HepG2 (cell line): ENCODE measurements at regions not wholly inside any gene's neighbourhood (a gene's known extent, or its start where the extent isn't known, plus 50 kb on each side); places are given as distances from the start of the nearest gene placed in this dataset.

Source experiments
- ATAC-seq: fragments of 200-7000 bp; cut with Tn5 transposase; 3 replicates; pipeline ENCODE4 v1.9.1; 2020; ENCODE audit warnings: mild to moderate bottlenecking, moderate library complexity
- BruUV-seq: library from RNA; stranded (reverse); fragments of 400-500 nt; replicated peaks from 2 replicates; lab custom pipeline; 2021; lab: Mats Ljungman, UMichigan
- CTCF ChIA-PET: fragments of 300-600 bp; formaldehyde crosslinking; extraction: SDS; loops from one replicate; lab custom pipeline; 2021; ENCODE audit warnings: low total read pairs, inconsistent platforms, low intra/inter-chr PET ratio; lab: Yijun Ruan, JAX
- POLR2A ChIA-PET: fragments of 350-600 bp; sonication (Branson Sonifier 250); formaldehyde crosslinking; loops from one replicate; lab custom pipeline; 2020; ENCODE audit warnings: antibody characterized with exemption, inconsistent platforms; lab: Yijun Ruan, JAX
- DNase-seq: peaks from one replicate; pipeline ENCODE4 v3.0.0-alpha.2; 2015; ENCODE audit warnings: low spot score
- FAIRE-seq: peaks from 3 replicates; lab custom pipeline; 2011; peaks lifted over from hg19 to GRCh38; lab: Jason Lieb, UNC
- H2AFZ ChIP-seq: one replicate; pipeline ENCODE4 v1.6.1; 2011; ENCODE audit warnings: low read length, inconsistent platforms
- H3K27ac ChIP-seq: fragments of 300-600 bp; 3 replicates; pipeline ENCODE4 v1.8.0; 2011; ENCODE audit warnings: mixed run types, mild to moderate bottlenecking, mixed read lengths, low read length, inconsistent platforms; ENCODE audit not compliant: insufficient read depth; ENCODE audit errors: extremely low read length
- H3K27me3 ChIP-seq, 2 experiments: fragments of 200-600 bp in 1 of 2; 2 replicates in 1 of 2; 3 replicates in 1 of 2; pipeline versions ENCODE4 v1.6.0 to v1.8.0; 2011; ENCODE audit warnings: low read length in 2 of 2, mild to moderate bottlenecking in 2 of 2, moderate library complexity in 2 of 2, inconsistent platforms in 1 of 2; ENCODE audit not compliant: insufficient read depth in 2 of 2, control insufficient read depth in 1 of 2
- H3K36me3 ChIP-seq, 2 experiments: fragments of 200-600 bp in 1 of 2; replicated peaks in 1 of 2; 2 replicates in 1 of 2; 3 replicates in 1 of 2; pipeline versions ENCODE4 v1.5.1 to v1.8.0; 2011; ENCODE audit warnings: low read length in 2 of 2, inconsistent platforms in 1 of 2; ENCODE audit not compliant: insufficient read depth in 2 of 2, control insufficient read depth in 1 of 2
- H3K4me1 ChIP-seq: 2 replicates; pipeline ENCODE4 v1.5.1; 2012; ENCODE audit warnings: low read length, inconsistent platforms; ENCODE audit not compliant: insufficient read depth
- H3K4me2 ChIP-seq: 2 replicates; pipeline ENCODE4 v1.6.0; 2011; ENCODE audit warnings: low read depth, low read length, inconsistent platforms
- H3K4me3 ChIP-seq, 3 experiments: fragments of 200-600 bp in 1 of 3; sonication (generic), shearing (Covaris generic) in 1 of 3; replicated peaks in 1 of 3; 2 replicates each; pipeline ENCODE4 v1.5.1; 2011 to 2016; ENCODE audit warnings: low read length in 3 of 3, inconsistent platforms in 2 of 3, low read depth in 2 of 3, mild to moderate bottlenecking in 2 of 3, control low read depth in 1 of 3, mixed read lengths in 1 of 3; ENCODE audit not compliant: insufficient read depth in 1 of 3
- H3K79me2 ChIP-seq: one replicate; pipeline ENCODE4 v1.6.1; 2011; ENCODE audit warnings: low read length, inconsistent platforms; ENCODE audit not compliant: insufficient read depth
- H3K9ac ChIP-seq: 2 replicates; pipeline ENCODE4 v1.6.0; 2011; ENCODE audit warnings: mild to moderate bottlenecking, low read depth, low read length, inconsistent platforms; ENCODE audit not compliant: insufficient read depth
- H3K9me3 ChIP-seq: 2 replicates; pipeline ENCODE4 v1.5.1; 2012; ENCODE audit warnings: mild to moderate bottlenecking, low read length
- H4K20me1 ChIP-seq: 2 replicates; pipeline ENCODE4 v1.6.0; 2011; ENCODE audit warnings: inconsistent platforms, mild to moderate bottlenecking, low read length, moderate library complexity; ENCODE audit not compliant: insufficient read depth
- FOXC1 ChIP-seq: sonication (generic); formaldehyde crosslinking; IDR thresholded peaks from 2 replicates; pipeline ENCODE4 v1.8.0; 2022; ENCODE audit warnings: mild to moderate bottlenecking, missing genetic modification reagents, borderline replicate concordance
- HCFC1 ChIP-seq: fragments of 150-350 bp; IDR thresholded peaks from 2 replicates; pipeline ENCODE4 v1.6.1; 2014; ENCODE audit warnings: low read depth, low read length
- RARG ChIP-seq: sonication (generic); formaldehyde crosslinking; IDR thresholded peaks from 2 replicates; pipeline ENCODE4 v1.4.0; 2020; ENCODE audit warnings: low read depth, mild to moderate bottlenecking, missing genetic modification reagents
- SMARCC2 ChIP-seq: fragments of 450-650 bp; IDR thresholded peaks from 2 replicates; pipeline ENCODE4 v1.6.1; 2017; ENCODE audit warnings: antibody characterized with exemption, mild to moderate bottlenecking
- SOX13 ChIP-seq, 3 experiments: fragments of 450-650 bp in 1 of 3; sonication (generic) in 1 of 3; formaldehyde crosslinking in 1 of 3; IDR thresholded peaks in 2 of 3; conservative IDR thresholded peaks in 1 of 3; 2 replicates each; pipeline versions ENCODE4 v1.5.0 to v1.6.1; 2016 to 2020; ENCODE audit warnings: antibody characterized with exemption in 1 of 3, mild to moderate bottlenecking in 1 of 3, missing compliant biosample characterization in 1 of 3, missing genetic modification reagents in 1 of 3, moderate library complexity in 1 of 3
- THAP11 ChIP-seq: IDR thresholded peaks from 2 replicates; pipeline ENCODE4 v1.6.1; 2016; ENCODE audit warnings: missing biosample characterization, missing genetic modification reagents
- TRIM22 ChIP-seq: fragments of 450-650 bp; IDR thresholded peaks from 2 replicates; pipeline ENCODE4 v1.6.1; 2017
- ZNF841 ChIP-seq: sonication (generic); formaldehyde crosslinking; IDR thresholded peaks from 2 replicates; pipeline ENCODE4 v1.8.1; 2023; ENCODE audit warnings: missing genetic modification reagents, borderline replicate concordance
- WGBS: methylation state at CpG from one replicate; pipeline ENCODE4 v1.1.6; 2017; ENCODE audit warnings: low lambda C conversion rate; 5-methylcytosine and 5-hydroxymethylcytosine counted together
- in situ Hi-C: cut with HindIII; loops from 2 replicates; pipeline ENCODE4 v1.10.0; 2017; ENCODE audit warnings: low pct_unique_long_range_greater_than_20kb; ENCODE audit not compliant: extremely low pct_ligation_motif_present
- intact Hi-C: fragments of 100-400 bp; cut with micrococcal nuclease; formaldehyde crosslinking; loops from one replicate; pipeline ENCODE4 v1.10.0; 2022; ENCODE audit not compliant: unreplicated experiment
- TF ChIP-seq, protein P1 (sequence below): sonication (generic); formaldehyde crosslinking; IDR thresholded peaks from 2 replicates; pipeline ENCODE4 v1.5.0; 2020; ENCODE audit warnings: missing genetic modification reagents
- TF ChIP-seq, protein P2 (sequence below): sonication (generic); formaldehyde crosslinking; IDR thresholded peaks from 2 replicates; pipeline ENCODE4 v1.8.0; 2023; ENCODE audit warnings: mild to moderate bottlenecking, missing genetic modification reagents
- TF ChIP-seq, protein P3 (sequence below): sonication (generic); formaldehyde crosslinking; IDR thresholded peaks from 2 replicates; pipeline ENCODE4 v1.4.0; 2020; ENCODE audit warnings: missing genetic modification reagents

- intact Hi-C loops = no loop called here
- CTCF ChIA-PET = no interaction called here
These were observed 209.3 kb downstream of the CRPPA start for GRCh38 chr7:16212032-16212431.

GRCh38 chr7:16211402-16211925, 209.9 kb downstream of the CRPPA start:
- CTCF ChIA-PET = no interaction called here
- H3K4me1 ChIP-seq = no peaks in the 10 kb centered on the region
- no peak overlapping the region for H3K4me3 ChIP-seq
- H3K4me2 ChIP-seq = no peak overlapping the region
- in situ Hi-C loops (no loop called here), intact Hi-C loops (no loop called here)
- BruUV-seq = no TSS peak
- DNase-seq (no peak), FAIRE-seq (no peak), ATAC-seq (no peak)
- H3K9me3 ChIP-seq = no peaks in the 10 kb centered on the region
- no peaks in the 10 kb centered on the region for H3K79me2 ChIP-seq
- POLR2A ChIA-PET = no interaction called here
- no peaks in the 10 kb centered on the region for H4K20me1 ChIP-seq
- H3K27ac ChIP-seq = no peak overlapping the region
- no peaks in the 10 kb centered on the region for H3K27me3 ChIP-seq
- H3K36me3 ChIP-seq = no peaks in the 10 kb centered on the region
- TF ChIP-seq ZNF841 (CRISPR knock-in tag) (no peak), HCFC1 (no peak), SMARCC2 (no peak), SOX13 (IDR thresholded peaks at IDR 0.05) (no peak), SOX13 (CRISPR knock-in tag; conservative IDR thresholded peaks at IDR 0.05 in 1 of 2, IDR thresholded peaks at IDR 0.05 in 1 of 2) (no peak), TRIM22 (no peak), RARG (CRISPR knock-in tag) (no peak)
- TF ChIP-seq, protein P1, sequence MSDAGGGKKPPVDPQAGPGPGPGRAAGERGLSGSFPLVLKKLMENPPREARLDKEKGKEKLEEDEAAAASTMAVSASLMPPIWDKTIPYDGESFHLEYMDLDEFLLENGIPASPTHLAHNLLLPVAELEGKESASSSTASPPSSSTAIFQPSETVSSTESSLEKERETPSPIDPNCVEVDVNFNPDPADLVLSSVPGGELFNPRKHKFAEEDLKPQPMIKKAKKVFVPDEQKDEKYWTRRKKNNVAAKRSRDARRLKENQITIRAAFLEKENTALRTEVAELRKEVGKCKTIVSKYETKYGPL (CRISPR knock-in tag) = no peak
- TF ChIP-seq, protein P2, sequence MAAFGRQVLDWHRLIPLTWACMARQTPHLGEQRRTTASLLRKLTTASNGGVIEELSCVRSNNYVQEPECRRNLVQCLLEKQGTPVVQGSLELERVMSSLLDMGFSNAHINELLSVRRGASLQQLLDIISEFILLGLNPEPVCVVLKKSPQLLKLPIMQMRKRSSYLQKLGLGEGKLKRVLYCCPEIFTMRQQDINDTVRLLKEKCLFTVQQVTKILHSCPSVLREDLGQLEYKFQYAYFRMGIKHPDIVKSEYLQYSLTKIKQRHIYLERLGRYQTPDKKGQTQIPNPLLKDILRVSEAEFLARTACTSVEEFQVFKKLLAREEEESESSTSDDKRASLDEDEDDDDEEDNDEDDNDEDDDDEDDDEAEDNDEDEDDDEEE (CRISPR knock-in tag) = no peak
- WGBS = 41% methylated on average over 6 of the region's 6 CpGs
- no peak overlapping the region for H3K9ac ChIP-seq
- no peak overlapping the region for H2AFZ ChIP-seq

More at GRCh38 chr7:16212032-16212431, 209.3 kb downstream of the CRPPA start:
- 15% methylated on average over 4 of the region's 4 CpGs for WGBS
- Histone ChIP-seq H3K27ac (no peak overlapping the region), H3K79me2 (no peaks in the 10 kb centered on the region), H3K36me3 (no peaks in the 10 kb centered on the region), H3K9ac (no peak overlapping the region), H2AFZ (no peak overlapping the region), H3K9me3 (no peaks in the 10 kb centered on the region), H3K4me2 (no peak overlapping the region), H3K4me3 (no peak overlapping the region), H3K4me1 (no peaks in the 10 kb centered on the region), H3K27me3 (no peaks in the 10 kb centered on the region), H4K20me1 (no peaks in the 10 kb centered on the region)
- no TSS peak for BruUV-seq
- in situ Hi-C loops = no loop called here
- no peak for TF ChIP-seq FOXC1 (CRISPR knock-in tag)
- TF ChIP-seq THAP11 (CRISPR knock-in tag) = no peak
- TF ChIP-seq, protein P3, sequence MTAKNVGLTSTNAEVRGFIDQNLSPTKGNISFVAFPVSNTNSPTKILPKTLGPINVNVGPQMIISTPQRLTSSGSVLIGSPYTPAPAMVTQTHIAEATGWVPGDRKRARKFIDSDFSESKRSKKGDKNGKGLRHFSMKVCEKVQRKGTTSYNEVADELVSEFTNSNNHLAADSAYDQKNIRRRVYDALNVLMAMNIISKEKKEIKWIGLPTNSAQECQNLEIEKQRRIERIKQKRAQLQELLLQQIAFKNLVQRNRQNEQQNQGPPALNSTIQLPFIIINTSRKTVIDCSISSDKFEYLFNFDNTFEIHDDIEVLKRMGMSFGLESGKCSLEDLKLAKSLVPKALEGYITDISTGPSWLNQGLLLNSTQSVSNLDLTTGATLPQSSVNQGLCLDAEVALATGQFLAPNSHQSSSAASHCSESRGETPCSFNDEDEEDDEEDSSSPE (CRISPR knock-in tag) = no peak
- FAIRE-seq = no peak
- no peak for DNase-seq
- no peak for ATAC-seq
- POLR2A ChIA-PET = no interaction called here
